ENCODE measurements at regions not wholly inside any gene's neighbourhood (a gene's known extent, or its start where the extent isn't known, plus 50 kb on each side); places are given as distances from the start of the nearest gene placed in this dataset.
A peak's percentile ranks its signal among the peaks of the same experiment; 100 is the strongest.

- TF ChIP-seq, protein P1, sequence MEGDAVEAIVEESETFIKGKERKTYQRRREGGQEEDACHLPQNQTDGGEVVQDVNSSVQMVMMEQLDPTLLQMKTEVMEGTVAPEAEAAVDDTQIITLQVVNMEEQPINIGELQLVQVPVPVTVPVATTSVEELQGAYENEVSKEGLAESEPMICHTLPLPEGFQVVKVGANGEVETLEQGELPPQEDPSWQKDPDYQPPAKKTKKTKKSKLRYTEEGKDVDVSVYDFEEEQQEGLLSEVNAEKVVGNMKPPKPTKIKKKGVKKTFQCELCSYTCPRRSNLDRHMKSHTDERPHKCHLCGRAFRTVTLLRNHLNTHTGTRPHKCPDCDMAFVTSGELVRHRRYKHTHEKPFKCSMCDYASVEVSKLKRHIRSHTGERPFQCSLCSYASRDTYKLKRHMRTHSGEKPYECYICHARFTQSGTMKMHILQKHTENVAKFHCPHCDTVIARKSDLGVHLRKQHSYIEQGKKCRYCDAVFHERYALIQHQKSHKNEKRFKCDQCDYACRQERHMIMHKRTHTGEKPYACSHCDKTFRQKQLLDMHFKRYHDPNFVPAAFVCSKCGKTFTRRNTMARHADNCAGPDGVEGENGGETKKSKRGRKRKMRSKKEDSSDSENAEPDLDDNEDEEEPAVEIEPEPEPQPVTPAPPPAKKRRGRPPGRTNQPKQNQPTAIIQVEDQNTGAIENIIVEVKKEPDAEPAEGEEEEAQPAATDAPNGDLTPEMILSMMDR (IDR thresholded peaks at IDR 0.05; ENCODE audit: control extremely low read depth, extremely low read depth), result no peak
- no peak overlapping the region for H3K4me3 ChIP-seq
- DNase-seq (no peak), ATAC-seq (ENCODE audit: insufficient read depth, low FRiP score) (no peak)
- no peak overlapping the region for H3K9ac ChIP-seq (ENCODE audit: insufficient read depth in 1 of 2, low read length in 2 of 2)
- H3K9me3 ChIP-seq (ENCODE audit: control insufficient read depth in 4 of 4, insufficient read depth in 3 of 4, low read length in 3 of 4), result no peaks in the 10 kb centered on the region
- H3K4me1 ChIP-seq (ENCODE audit: control insufficient read depth in 5 of 5, insufficient read depth in 5 of 5, low read length in 5 of 5), result no peaks in the 10 kb centered on the region
- no peak overlapping the region for H3K27ac ChIP-seq (ENCODE audit: low read depth in 1 of 2, low read length in 1 of 2)
- no peaks in the 10 kb centered on the region for H3K36me3 ChIP-seq (ENCODE audit: control insufficient read depth in 4 of 4, insufficient read depth in 4 of 4, low read length in 4 of 4)
- H3K27me3 ChIP-seq (ENCODE audit: control insufficient read depth in 3 of 3, insufficient read depth in 3 of 3, low read length in 2 of 3), result peaks cover 0 to 3% (median 0%) of the 10 kb centered on the region in 3 donors
- WGBS, 2 donors, result 70 to 89% methylated on average over 4 of the region's 4 CpGs
These were observed 354.8 kb downstream of the TAF11L14 start for GRCh38 chr5:17989036-17989435.

GRCh38 chr5:17989567-17990563 lies 355.6 kb downstream of the TAF11L14 start:
- ATAC-seq (ENCODE audit: insufficient read depth, low FRiP score) (no peak), DNase-seq (peak in 2 of 3 donors; percentile 5 to 8)
- Histone ChIP-seq H3K4me1 (ENCODE audit: control insufficient read depth in 5 of 5, insufficient read depth in 5 of 5, low read length in 5 of 5) (no peaks in the 10 kb centered on the region), H3K36me3 (ENCODE audit: control insufficient read depth in 4 of 4, insufficient read depth in 4 of 4, low read length in 4 of 4) (no peaks in the 10 kb centered on the region), H3K4me3 (no peak overlapping the region), H3K9me3 (ENCODE audit: control insufficient read depth in 4 of 4, insufficient read depth in 3 of 4, low read length in 3 of 4) (no peaks in the 10 kb centered on the region), H3K27ac (ENCODE audit: low read depth in 1 of 2, low read length in 1 of 2) (no peak overlapping the region), H3K27me3 (ENCODE audit: control insufficient read depth in 3 of 3, insufficient read depth in 3 of 3, low read length in 2 of 3) (peaks cover 0 to 3% (median 0%) of the 10 kb centered on the region in 3 donors), H3K9ac (ENCODE audit: insufficient read depth in 1 of 2, low read length in 2 of 2) (no peak overlapping the region)
- WGBS, 2 donors, result 52 to 71% methylated on average over 6 of the region's 6 CpGs
- TF ChIP-seq, protein P1 (IDR thresholded peaks at IDR 0.05; ENCODE audit: control extremely low read depth, extremely low read depth), result no peak

DNA sequence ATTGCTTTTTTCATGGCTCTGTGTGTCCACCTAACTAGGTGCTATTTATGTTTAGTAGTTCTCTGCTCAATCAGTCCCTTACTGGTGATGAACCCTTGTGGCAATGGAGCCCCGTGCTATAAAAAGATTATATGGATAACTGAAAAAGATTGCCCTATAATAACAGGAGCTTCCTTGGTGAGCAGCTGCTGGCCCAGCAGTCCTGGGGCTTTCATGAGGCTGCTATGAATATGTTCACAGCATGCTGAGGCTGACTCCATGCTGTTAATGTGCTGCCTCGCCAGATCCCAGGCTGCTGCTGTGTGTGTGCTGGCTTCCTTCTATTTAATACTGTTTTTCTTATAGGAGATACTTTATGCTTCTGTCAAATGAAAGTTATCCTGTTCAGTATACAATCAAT lies 357.5 kb downstream of the TAF11L14 start:
- ATAC-seq (ENCODE audit: insufficient read depth, low FRiP score), result no peak

More for the DNA sequence above, 357.5 kb downstream of the TAF11L14 start:
- Histone ChIP-seq H3K4me3 (no peak overlapping the region), H3K4me1 (ENCODE audit: control insufficient read depth in 5 of 5, insufficient read depth in 5 of 5, low read length in 5 of 5) (no peaks in the 10 kb centered on the region), H3K27me3 (ENCODE audit: control insufficient read depth in 3 of 3, insufficient read depth in 3 of 3, low read length in 2 of 3) (peaks cover 0 to 3% (median 0%) of the 10 kb centered on the region in 3 donors), H3K9me3 (ENCODE audit: control insufficient read depth in 4 of 4, insufficient read depth in 3 of 4, low read length in 3 of 4) (no peaks in the 10 kb centered on the region), H3K36me3 (ENCODE audit: control insufficient read depth in 4 of 4, insufficient read depth in 4 of 4, low read length in 4 of 4) (no peaks in the 10 kb centered on the region), H3K27ac (ENCODE audit: low read depth in 1 of 2, low read length in 1 of 2) (no peak overlapping the region), H3K9ac (ENCODE audit: insufficient read depth in 1 of 2, low read length in 2 of 2) (no peak overlapping the region)
- TF ChIP-seq, protein P1 (IDR thresholded peaks at IDR 0.05; ENCODE audit: control extremely low read depth, extremely low read depth), result no peak
- DNase-seq, result no peak
- WGBS, 2 donors, result 77 to 80% methylated on average over 2 of the region's 2 CpGs
